ENCODE measurements at regions not wholly inside any gene's neighbourhood (a gene's known extent, or its start where the extent isn't known, plus 50 kb on each side); places are given as distances from the start of the nearest gene placed in this dataset.

DNA sequence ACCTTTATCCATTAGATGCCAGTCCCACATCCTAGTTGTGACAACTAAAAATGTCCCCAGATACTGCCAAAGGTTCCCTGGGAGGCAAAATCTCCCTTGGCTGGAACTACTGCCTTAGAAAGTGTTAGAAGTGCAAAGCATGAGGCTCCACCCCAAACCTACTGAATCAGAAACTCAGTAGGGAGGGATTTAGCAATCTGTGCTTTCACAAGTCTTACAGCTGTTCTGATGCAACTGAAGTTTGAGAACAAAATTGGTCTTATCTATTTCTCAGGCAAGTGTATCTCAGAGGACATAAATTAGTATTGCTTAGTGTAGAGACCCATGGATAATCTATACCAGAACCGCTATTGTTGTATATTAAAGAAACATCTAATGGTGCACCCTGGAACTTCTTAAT, 70.2 kb downstream of the CLDN1 start:
- Histone ChIP-seq H3K27ac (replicated peaks) (no peak overlapping the region), H3K4me3 (replicated peaks; ENCODE audit: insufficient read depth, low read length) (no peak overlapping the region), H3K27me3 (ENCODE audit: insufficient read depth, poor library complexity, severe bottlenecking) (no peaks in the 10 kb centered on the region)
- no peak for TF ChIP-seq CTCF (IDR thresholded peaks at IDR 0.05; ENCODE audit: insufficient read depth, low read length)
- no peak for TF ChIP-seq REST (IDR thresholded peaks at IDR 0.05; ENCODE audit: insufficient replicate concordance, low read depth)
- no peak for TF ChIP-seq POLR2AphosphoS5 (IDR thresholded peaks at IDR 0.05; ENCODE audit: low read depth)
- no peak; the same call in 1 of the 2 replicates for TF ChIP-seq GABPA (IDR thresholded peaks at IDR 0.05; ENCODE audit: low read depth)
- TF ChIP-seq SPI1 (IDR thresholded peaks at IDR 0.05; ENCODE audit: borderline replicate concordance, low read depth), result no peak
- DNase-seq (ENCODE audit: low read depth in 1 of 2, low spot score in 1 of 2), result peak in 1 of 2 experiments; percentile 81

GRCh38 chr3:190249414-190249813, 72.8 kb downstream of the CLDN1 start:
- Histone ChIP-seq H3K27me3 (ENCODE audit: insufficient read depth, poor library complexity, severe bottlenecking) (no peaks in the 10 kb centered on the region), H3K4me3 (replicated peaks; ENCODE audit: insufficient read depth, low read length) (no peak overlapping the region), H3K27ac (replicated peaks) (no peak overlapping the region)
- TF ChIP-seq SPI1 (IDR thresholded peaks at IDR 0.05; ENCODE audit: borderline replicate concordance, low read depth), result no peak
- no peak for TF ChIP-seq GABPA (IDR thresholded peaks at IDR 0.05; ENCODE audit: low read depth)
- TF ChIP-seq POLR2AphosphoS5 (IDR thresholded peaks at IDR 0.05; ENCODE audit: low read depth), result no peak
- no peak for TF ChIP-seq REST (IDR thresholded peaks at IDR 0.05; ENCODE audit: insufficient replicate concordance, low read depth)
- no peak for TF ChIP-seq CTCF (IDR thresholded peaks at IDR 0.05; ENCODE audit: insufficient read depth, low read length)
- DNase-seq (ENCODE audit: low read depth in 1 of 2, low spot score in 1 of 2), result no peak

DNA sequence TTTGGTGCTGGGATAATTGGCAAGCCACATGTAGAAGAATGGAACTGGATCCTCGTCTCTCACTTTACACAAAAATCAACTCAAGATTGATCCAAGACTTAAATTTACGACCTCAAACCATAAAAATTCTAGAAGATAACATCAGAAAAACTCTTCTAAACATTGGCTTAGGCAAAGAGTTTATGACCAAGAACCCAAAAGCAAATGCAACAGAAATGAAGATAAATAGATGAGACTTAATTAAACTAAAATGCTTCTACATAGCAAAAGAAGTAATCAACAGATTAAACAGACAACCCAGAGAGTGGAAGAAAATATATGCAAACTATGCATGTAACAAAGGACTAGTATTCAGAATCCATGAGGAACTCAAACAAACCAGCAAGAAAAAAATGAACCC, 80.1 kb downstream of the CLDN1 start:
- H3K27me3 ChIP-seq (ENCODE audit: insufficient read depth, poor library complexity, severe bottlenecking), result no peaks in the 10 kb centered on the region
- H3K4me3 ChIP-seq (replicated peaks; ENCODE audit: insufficient read depth, low read length), result no peak overlapping the region
- DNase-seq (ENCODE audit: low read depth in 1 of 2, low spot score in 1 of 2), result no peak
- TF ChIP-seq SPI1 (IDR thresholded peaks at IDR 0.05; ENCODE audit: borderline replicate concordance, low read depth) (no peak), POLR2AphosphoS5 (IDR thresholded peaks at IDR 0.05; ENCODE audit: low read depth) (no peak), GABPA (IDR thresholded peaks at IDR 0.05; ENCODE audit: low read depth) (no peak), CTCF (IDR thresholded peaks at IDR 0.05; ENCODE audit: insufficient read depth, low read length) (no peak), REST (IDR thresholded peaks at IDR 0.05; ENCODE audit: insufficient replicate concordance, low read depth) (no peak)
- H3K27ac ChIP-seq (replicated peaks), result no peak overlapping the region

All from HL-60 (cell line).